ACHN (cell line): ENCODE measurements at regions not wholly inside any gene's neighbourhood (a gene's known extent, or its start where the extent isn't known, plus 50 kb on each side); places are given as distances from the start of the nearest gene placed in this dataset.

ENCODE experiments used
- DNase-seq: peaks from one replicate; pipeline ENCODE4 v3.0.0-alpha.2; 2015
- in situ Hi-C: cut with HindIII; loops from 2 replicates; pipeline ENCODE4 v1.10.0; 2017; ENCODE audit warnings: low sequenced_read_pairs, low pct_ligation_motif_present, low pct_unique_long_range_greater_than_20kb

DNA sequence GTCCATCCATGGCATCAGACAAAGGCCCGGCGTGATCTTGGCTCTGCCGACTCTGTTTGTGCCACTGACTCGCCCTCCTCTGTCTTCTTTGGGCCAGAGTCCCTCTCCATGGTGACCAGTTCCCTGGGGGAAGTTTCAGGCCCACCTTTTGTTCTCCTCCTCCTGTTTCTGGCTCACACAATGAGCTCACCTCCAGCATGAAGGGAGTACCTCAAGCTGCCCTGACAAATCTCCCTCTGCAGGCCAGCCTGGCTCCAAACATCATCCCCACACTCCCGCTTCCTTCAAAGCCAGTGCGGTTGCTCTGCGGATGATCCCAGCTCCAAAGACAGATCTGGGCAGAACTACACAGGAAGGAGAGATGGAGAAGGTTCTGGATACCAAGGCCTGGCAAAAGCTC, 576.6 kb downstream of the NPHP4 start:
- in situ Hi-C loops: no loop called here
- no peak for DNase-seq

DNA sequence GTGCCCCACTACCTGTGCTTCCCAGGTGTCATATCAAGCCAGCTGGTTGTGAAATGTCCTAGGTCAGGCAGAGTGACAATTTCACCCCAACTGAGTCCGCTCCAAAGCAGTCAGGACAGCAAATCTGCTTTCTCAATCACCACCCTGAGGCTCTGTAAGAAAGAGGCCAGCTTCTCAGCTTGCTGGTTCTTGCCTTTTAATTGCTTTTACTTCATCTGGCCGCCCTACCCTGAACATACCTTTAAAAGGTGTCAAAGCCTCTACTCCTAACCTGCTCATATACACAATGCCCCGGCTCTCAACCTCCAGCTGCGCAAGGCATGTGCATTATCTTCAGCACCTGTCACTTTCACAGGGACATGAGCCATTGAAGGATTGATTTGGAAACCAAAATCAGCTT, 581.6 kb downstream of the NPHP4 start:
- no peak for DNase-seq
- in situ Hi-C loops: no loop called here

GRCh38 chr1:5408401-5408800, 583.8 kb downstream of the NPHP4 start:
- no peak for DNase-seq
- in situ Hi-C loops: no loop called here

DNA sequence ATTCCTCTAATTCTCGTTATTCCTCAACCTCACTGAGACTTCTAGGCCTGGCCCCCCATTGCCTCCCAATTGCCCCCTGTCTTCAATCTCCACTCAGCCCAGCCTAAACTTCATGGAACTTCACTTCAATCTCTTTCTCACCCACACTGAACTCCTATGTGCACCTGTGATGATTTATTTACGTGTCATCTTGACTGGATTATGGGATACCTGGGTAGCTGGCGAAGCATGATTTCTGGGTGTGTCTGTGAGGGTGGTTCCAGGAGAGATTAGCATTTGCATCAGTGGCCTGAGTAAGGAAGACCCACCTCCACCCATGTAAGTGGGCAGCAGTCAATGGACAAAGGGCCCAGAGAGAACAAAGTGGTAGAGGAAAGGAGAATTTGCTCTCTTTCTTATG, 587.0 kb downstream of the NPHP4 start:
- in situ Hi-C loops: no loop called here
- DNase-seq: no peak

- no peak for DNase-seq
- in situ Hi-C loops: no loop called here
Observed at GRCh38 chr1:5404412-5405203, 587.6 kb downstream of the NPHP4 start.

DNA sequence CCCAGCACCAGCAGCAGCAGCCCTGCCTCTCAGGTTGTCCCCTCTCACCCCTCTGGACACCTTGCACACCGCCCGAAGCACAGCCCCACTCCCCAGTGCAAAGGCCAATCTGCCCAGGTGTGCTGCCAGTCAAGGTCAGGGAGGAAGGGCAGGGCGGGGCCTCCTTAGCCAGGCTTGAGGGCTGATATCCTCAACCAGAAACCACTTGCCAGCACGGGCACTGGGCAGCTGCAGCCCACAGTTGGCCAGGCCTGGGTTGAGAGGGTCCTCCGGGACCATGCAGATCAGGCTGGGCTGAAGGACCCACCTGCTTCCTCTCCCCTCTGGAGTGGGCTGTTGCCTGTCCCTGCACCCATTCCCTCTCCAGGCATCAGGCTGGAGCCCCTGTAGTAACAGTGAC, 588.3 kb downstream of the NPHP4 start:
- DNase-seq: no peak
- in situ Hi-C loops: no loop called here

GRCh38 chr1:5402618-5403017, 589.6 kb downstream of the NPHP4 start:
- in situ Hi-C loops: no loop called here
- no peak for DNase-seq

DNA sequence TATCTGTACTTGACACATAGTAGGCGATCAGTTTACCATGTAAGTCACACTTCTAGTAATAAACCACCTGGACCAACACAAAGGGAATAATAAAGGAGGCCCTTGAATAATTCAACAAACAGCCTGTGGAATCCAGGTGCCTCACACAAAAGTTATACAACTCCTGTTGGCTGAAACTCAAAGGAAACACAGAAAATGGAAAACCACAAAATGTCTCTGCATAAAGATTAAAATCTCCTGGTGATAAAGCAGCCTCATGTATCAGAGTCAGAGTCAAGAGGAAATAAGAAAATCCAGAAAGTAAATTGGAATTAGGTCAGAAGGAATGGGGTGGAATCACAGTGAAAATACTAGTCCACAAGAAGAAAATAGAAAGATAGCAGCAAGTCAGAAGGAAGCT, 592.5 kb downstream of the NPHP4 start:
- in situ Hi-C loops: no loop called here
- DNase-seq: no peak

- DNase-seq: no peak
- in situ Hi-C loops: no loop called here
Observed at GRCh38 chr1:5396593-5396992, 595.6 kb downstream of the NPHP4 start.

DNA sequence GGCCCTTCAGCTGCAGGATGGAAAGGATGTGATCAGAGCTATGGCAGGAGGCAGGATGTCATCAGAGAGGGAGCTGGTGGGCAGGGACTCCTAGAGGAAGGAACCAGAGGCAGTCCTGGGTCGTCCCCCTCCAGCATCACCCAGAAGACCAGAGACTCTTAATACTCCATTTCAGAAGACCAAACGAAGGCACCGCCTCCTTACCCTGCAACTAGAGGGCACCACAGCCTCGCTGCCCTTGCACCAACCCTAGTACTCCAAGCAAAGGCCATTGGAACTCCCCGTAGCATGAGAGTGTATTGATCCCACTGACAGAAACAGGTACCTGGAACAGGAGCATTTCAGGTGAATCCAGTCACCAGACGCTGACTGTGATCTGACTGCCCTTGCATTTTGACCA, 598.1 kb downstream of the NPHP4 start:
- DNase-seq: no peak
- in situ Hi-C loops: no loop called here

DNA sequence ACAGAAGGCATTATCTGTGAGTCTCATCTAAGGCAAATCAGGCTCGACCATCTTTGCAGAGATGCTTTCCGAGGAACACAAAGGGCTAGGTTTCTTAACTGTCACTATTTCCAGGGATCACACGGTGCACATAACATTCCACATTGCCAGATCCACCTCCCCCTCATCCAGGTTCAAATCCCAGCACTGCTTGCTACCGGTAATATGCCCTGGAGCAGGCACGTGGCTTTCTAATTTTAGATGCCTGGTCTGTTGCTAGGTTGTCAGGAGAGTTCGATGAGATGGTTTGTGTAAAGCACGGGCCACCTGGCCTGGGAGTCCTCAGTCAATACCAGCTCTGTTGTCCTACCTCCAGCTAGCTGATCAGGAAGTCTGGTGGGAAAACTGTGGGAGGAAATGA, 598.6 kb downstream of the NPHP4 start:
- in situ Hi-C loops: no loop called here
- no peak for DNase-seq

GRCh38 chr1:5393146-5393545, 599.1 kb downstream of the NPHP4 start:
- in situ Hi-C loops: no loop called here
- DNase-seq: no peak

- no peak for DNase-seq
- in situ Hi-C loops: no loop called here
Observed at GRCh38 chr1:5391725-5392124, 600.5 kb downstream of the NPHP4 start.

GRCh38 chr1:5390504-5390903, 601.7 kb downstream of the NPHP4 start:
- no peak for DNase-seq
- in situ Hi-C loops: no loop called here

GRCh38 chr1:5389101-5389885, 602.9 kb downstream of the NPHP4 start:
- DNase-seq: no peak
- in situ Hi-C loops: no loop called here

- in situ Hi-C loops: no loop called here
- no peak for DNase-seq
Observed at GRCh38 chr1:5388622-5389021, 603.6 kb downstream of the NPHP4 start.

DNA sequence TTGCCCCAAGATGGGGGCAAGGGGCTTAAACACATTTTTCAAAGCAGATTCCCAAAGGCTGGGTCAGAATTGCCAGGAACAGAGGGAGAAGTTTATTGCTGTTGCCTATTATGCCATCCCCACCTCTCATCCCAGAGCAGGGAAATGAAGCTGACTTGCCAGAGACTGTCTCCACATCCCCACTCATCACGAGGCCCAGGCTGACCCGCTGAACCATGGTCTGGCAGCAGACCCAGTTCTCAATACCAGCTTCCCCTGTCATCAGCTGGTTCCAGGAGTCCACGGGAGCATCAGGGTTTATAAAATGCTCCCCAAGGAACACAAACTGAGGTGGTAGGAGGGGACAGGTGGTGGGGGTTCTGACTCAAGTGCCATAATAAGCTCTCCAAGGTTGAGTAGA, 605.9 kb downstream of the NPHP4 start:
- no peak for DNase-seq
- in situ Hi-C loops: no loop called here

- in situ Hi-C loops: no loop called here
- DNase-seq: no peak
Observed at GRCh38 chr1:5385956-5386355, 606.3 kb downstream of the NPHP4 start.

- DNase-seq: no peak
- in situ Hi-C loops: no loop called here
Observed at GRCh38 chr1:5385096-5385799, 607.0 kb downstream of the NPHP4 start.
